WTC11 (cell line): ENCODE measurements at regions not wholly inside any gene's neighbourhood (a gene's known extent, or its start where the extent isn't known, plus 50 kb on each side); places are given as distances from the start of the nearest gene placed in this dataset.

Source experiments
- ATF1 ChIP-seq: sonication (generic); formaldehyde crosslinking; IDR thresholded peaks from 2 replicates; pipeline ENCODE4 v1.8.1; 2023; ENCODE audit warnings: mild to moderate bottlenecking, moderate library complexity, missing genetic modification reagents
- FOXK1 ChIP-seq: sonication (generic); formaldehyde crosslinking; IDR thresholded peaks from 2 replicates; pipeline ENCODE4 v1.8.0; 2022; ENCODE audit warnings: mild to moderate bottlenecking, moderate library complexity, missing genetic modification reagents
- JUN ChIP-seq: sonication (generic); formaldehyde crosslinking; IDR thresholded peaks from 2 replicates; pipeline ENCODE4 v1.8.0; 2023; ENCODE audit warnings: mild to moderate bottlenecking, missing genetic modification reagents
- TF ChIP-seq, protein P1 (sequence below): fragments of 200-600 bp; IDR thresholded peaks from 2 replicates; pipeline ENCODE4 v1.8.0; 2022; ENCODE audit warnings: antibody characterized with exemption

DNA sequence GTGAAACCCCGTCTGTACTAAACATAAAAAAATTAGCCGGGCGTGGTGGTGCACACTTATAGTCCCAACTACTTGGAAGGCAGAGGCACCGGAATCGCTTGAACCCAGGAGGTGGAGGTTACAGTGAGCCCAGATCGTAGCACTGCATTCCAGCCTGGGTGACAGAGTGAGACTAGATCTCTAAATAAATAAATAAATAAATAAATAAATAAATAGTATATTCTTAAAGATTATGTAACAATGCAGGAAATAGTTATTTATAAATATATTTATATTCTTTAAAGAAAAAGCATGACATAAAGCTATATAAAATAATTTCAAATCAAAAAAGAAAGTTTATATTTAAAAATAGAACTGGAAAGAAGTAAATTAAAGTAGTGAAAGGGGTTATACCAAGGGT lies 76.4 kb downstream of the MBL2 start:
- TF ChIP-seq, protein P1, sequence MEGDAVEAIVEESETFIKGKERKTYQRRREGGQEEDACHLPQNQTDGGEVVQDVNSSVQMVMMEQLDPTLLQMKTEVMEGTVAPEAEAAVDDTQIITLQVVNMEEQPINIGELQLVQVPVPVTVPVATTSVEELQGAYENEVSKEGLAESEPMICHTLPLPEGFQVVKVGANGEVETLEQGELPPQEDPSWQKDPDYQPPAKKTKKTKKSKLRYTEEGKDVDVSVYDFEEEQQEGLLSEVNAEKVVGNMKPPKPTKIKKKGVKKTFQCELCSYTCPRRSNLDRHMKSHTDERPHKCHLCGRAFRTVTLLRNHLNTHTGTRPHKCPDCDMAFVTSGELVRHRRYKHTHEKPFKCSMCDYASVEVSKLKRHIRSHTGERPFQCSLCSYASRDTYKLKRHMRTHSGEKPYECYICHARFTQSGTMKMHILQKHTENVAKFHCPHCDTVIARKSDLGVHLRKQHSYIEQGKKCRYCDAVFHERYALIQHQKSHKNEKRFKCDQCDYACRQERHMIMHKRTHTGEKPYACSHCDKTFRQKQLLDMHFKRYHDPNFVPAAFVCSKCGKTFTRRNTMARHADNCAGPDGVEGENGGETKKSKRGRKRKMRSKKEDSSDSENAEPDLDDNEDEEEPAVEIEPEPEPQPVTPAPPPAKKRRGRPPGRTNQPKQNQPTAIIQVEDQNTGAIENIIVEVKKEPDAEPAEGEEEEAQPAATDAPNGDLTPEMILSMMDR: no peak
- TF ChIP-seq FOXK1 (CRISPR knock-in tag) (no peak), JUN (CRISPR knock-in tag) (no peak), ATF1 (CRISPR knock-in tag) (no peak)
